ENCODE measurements at regions not wholly inside any gene's neighbourhood (a gene's known extent, or its start where the extent isn't known, plus 50 kb on each side); places are given as distances from the start of the nearest gene placed in this dataset.

GRCh38 chrX:5086388-5086787 is 1142.3 kb downstream of the NLGN4X start:
- Mint-ChIP-seq H3K4me1 (ENCODE audit: low read depth, unreplicated experiment) (no peaks in the 10 kb centered on the region), H3K27ac (ENCODE audit: unreplicated experiment) (no peak overlapping the region), H3K4me3 (ENCODE audit: unreplicated experiment) (no peak overlapping the region), H3K27me3 (ENCODE audit: insufficient read depth, unreplicated experiment) (no peaks in the 10 kb centered on the region), H3K9me3 (ENCODE audit: unreplicated experiment) (no peaks in the 10 kb centered on the region), H3K36me3 (ENCODE audit: insufficient read depth, unreplicated experiment) (no peaks in the 10 kb centered on the region)
- H3K27me3 ChIP-seq (replicated peaks; ENCODE audit: control insufficient read depth, insufficient read depth, low read length): no peaks in the 10 kb centered on the region
- no peak overlapping the region for H3K4me3 ChIP-seq (ENCODE audit: low read depth, low read length)
- H3K4me1 ChIP-seq: no peaks in the 10 kb centered on the region
- no TSS peak for BruUV-seq (replicated peaks)
- intact Hi-C loops (cut with micrococcal nuclease; ENCODE audit: unreplicated experiment): no loop called here
- DNase-seq: no peak
- H3K36me3 ChIP-seq (ENCODE audit: control insufficient read depth, insufficient read depth, low read length): no peaks in the 10 kb centered on the region
- ChIA-PET POLR2A (no interaction called here), CTCF (no interaction called here)
- TF ChIP-seq CTCF (IDR thresholded peaks at IDR 0.05; ENCODE audit: insufficient read depth in 1 of 2, low read depth in 1 of 2, low read length in 1 of 2, severe bottlenecking in 1 of 2, unreplicated experiment in 1 of 2): no peak
- no peaks in the 10 kb centered on the region for H3K9me3 ChIP-seq

- no peaks in the 10 kb centered on the region for H3K9me3 ChIP-seq
- no peaks in the 10 kb centered on the region for H3K36me3 ChIP-seq (ENCODE audit: control insufficient read depth, insufficient read depth, low read length)
- Mint-ChIP-seq H3K9me3 (ENCODE audit: unreplicated experiment) (peaks cover 5% of the 10 kb centered on the region), H3K4me3 (ENCODE audit: unreplicated experiment) (no peak overlapping the region), H3K36me3 (ENCODE audit: insufficient read depth, unreplicated experiment) (no peaks in the 10 kb centered on the region), H3K27me3 (ENCODE audit: insufficient read depth, unreplicated experiment) (no peaks in the 10 kb centered on the region), H3K27ac (ENCODE audit: unreplicated experiment) (no peak overlapping the region), H3K4me1 (ENCODE audit: low read depth, unreplicated experiment) (no peaks in the 10 kb centered on the region)
- DNase-seq: no peak
- BruUV-seq (replicated peaks): no TSS peak
- no peak overlapping the region for H3K4me3 ChIP-seq (ENCODE audit: low read depth, low read length)
- ChIA-PET POLR2A (no interaction called here), CTCF (no interaction called here)
- H3K4me1 ChIP-seq: no peaks in the 10 kb centered on the region
- no peak for TF ChIP-seq CTCF (IDR thresholded peaks at IDR 0.05; ENCODE audit: insufficient read depth in 1 of 2, low read depth in 1 of 2, low read length in 1 of 2, severe bottlenecking in 1 of 2, unreplicated experiment in 1 of 2)
- H3K27me3 ChIP-seq (replicated peaks; ENCODE audit: control insufficient read depth, insufficient read depth, low read length): no peaks in the 10 kb centered on the region
- intact Hi-C loops (cut with micrococcal nuclease; ENCODE audit: unreplicated experiment): no loop called here
These were observed 1144.4 kb downstream of the NLGN4X start for GRCh38 chrX:5084279-5084678.

- Histone ChIP-seq H3K4me1 (no peaks in the 10 kb centered on the region), H3K27me3 (replicated peaks; ENCODE audit: control insufficient read depth, insufficient read depth, low read length) (no peaks in the 10 kb centered on the region), H3K36me3 (ENCODE audit: control insufficient read depth, insufficient read depth, low read length) (no peaks in the 10 kb centered on the region), H3K4me3 (ENCODE audit: low read depth, low read length) (no peak overlapping the region), H3K9me3 (no peaks in the 10 kb centered on the region)
- Mint-ChIP-seq H3K4me3 (ENCODE audit: unreplicated experiment) (no peak overlapping the region), H3K9me3 (ENCODE audit: unreplicated experiment) (peaks cover 9% of the 10 kb centered on the region), H3K36me3 (ENCODE audit: insufficient read depth, unreplicated experiment) (no peaks in the 10 kb centered on the region), H3K4me1 (ENCODE audit: low read depth, unreplicated experiment) (no peaks in the 10 kb centered on the region), H3K27me3 (ENCODE audit: insufficient read depth, unreplicated experiment) (no peaks in the 10 kb centered on the region), H3K27ac (ENCODE audit: unreplicated experiment) (no peak overlapping the region)
- intact Hi-C loops (cut with micrococcal nuclease; ENCODE audit: unreplicated experiment): no loop called here
- TF ChIP-seq CTCF (IDR thresholded peaks at IDR 0.05; ENCODE audit: insufficient read depth in 1 of 2, low read depth in 1 of 2, low read length in 1 of 2, severe bottlenecking in 1 of 2, unreplicated experiment in 1 of 2): no peak
- no peak for DNase-seq
- BruUV-seq (replicated peaks): no TSS peak
- CTCF ChIA-PET: no interaction called here
- POLR2A ChIA-PET: no interaction called here
These were observed 1146.0 kb downstream of the NLGN4X start for GRCh38 chrX:5082705-5083104.
